Left ventricle myocardium superior (tissue), 1 donor: ENCODE measurements at regions not wholly inside any gene's neighbourhood (a gene's known extent, or its start where the extent isn't known, plus 50 kb on each side); places are given as distances from the start of the nearest gene placed in this dataset.

Source experiments
- ATAC-seq: fragments of 200-7000 bp; cut with Tn5 transposase; one replicate; pipeline ENCODE4 v1.9.1; 2020; ENCODE audit warnings: mild to moderate bottlenecking, moderate library complexity
- DNase-seq: peaks from one replicate; pipeline ENCODE4 v3.0.0-alpha.2; 2020
- intact Hi-C: fragments of 100-400 bp; cut with micrococcal nuclease; formaldehyde crosslinking; loops from one replicate; pipeline ENCODE4 v1.11.0; 2022
- donor health status: DM: no; HTN: yes; CAD: no; lungs with severe emphysema.

DNA sequence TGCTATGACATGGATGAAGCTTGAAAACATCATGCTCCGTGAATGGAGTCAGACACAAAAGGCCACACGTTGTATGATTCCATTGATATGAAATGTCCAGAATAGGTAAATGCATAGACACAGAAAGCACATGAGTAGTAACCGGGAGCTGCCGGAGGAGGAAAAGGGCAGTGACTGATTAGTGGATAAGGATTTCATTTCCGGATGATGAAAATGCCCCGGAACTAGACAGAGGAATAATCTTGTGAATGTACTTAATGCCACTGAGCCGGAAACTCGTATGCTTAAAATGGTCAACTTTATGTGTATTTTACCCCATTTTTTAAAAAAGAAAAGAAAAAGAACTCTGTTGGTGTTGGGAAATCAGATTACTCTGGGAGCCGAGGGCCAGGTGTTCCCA, 112.7 kb upstream of the FAM9B start:
- ATAC-seq (no peak), DNase-seq (no peak)
- intact Hi-C loops = no loop called here

DNA sequence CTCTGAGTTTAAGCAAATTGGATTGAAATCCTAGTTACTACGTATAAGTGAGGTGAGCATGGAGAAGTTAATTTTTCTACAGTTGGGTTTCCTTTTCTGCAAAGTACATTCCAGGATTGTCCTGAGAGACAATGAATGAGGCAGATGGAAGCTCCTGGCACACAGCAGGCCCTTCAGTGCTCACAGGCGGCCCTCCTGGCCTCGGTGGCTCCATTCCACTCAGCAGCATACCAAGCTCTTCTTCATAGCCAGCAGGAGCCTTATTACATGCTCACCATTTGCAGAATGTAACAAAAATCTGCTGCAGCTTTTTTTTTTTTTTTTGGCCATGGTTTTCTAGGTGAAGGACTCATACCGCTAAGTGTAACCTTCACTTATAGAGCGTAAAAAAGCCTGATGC, 113.2 kb upstream of the FAM9B start:
- intact Hi-C loops = no loop called here
- DNase-seq = no peak
- ATAC-seq = no peak

DNA sequence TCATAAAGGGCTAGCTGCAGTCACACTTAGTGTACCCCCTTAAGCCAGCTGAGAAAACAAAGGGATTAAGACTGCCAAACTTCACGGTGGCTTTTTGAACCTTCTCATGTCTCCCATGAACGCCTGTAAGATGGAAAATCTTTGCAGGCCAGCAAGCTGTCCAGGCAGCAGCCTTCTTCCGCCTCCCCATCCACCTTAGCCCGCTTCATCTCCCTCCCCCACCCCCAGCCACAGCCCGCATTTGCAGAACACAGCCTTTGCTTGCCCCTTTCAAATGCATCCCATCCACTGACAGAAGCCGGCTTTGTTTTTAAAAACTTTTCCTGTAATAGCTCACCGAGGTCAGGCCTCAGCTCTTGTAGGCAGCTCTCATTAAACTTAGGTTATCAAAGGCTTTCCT, 113.8 kb upstream of the FAM9B start:
- DNase-seq = no peak
- intact Hi-C loops = no loop called here
- ATAC-seq = no peak

DNA sequence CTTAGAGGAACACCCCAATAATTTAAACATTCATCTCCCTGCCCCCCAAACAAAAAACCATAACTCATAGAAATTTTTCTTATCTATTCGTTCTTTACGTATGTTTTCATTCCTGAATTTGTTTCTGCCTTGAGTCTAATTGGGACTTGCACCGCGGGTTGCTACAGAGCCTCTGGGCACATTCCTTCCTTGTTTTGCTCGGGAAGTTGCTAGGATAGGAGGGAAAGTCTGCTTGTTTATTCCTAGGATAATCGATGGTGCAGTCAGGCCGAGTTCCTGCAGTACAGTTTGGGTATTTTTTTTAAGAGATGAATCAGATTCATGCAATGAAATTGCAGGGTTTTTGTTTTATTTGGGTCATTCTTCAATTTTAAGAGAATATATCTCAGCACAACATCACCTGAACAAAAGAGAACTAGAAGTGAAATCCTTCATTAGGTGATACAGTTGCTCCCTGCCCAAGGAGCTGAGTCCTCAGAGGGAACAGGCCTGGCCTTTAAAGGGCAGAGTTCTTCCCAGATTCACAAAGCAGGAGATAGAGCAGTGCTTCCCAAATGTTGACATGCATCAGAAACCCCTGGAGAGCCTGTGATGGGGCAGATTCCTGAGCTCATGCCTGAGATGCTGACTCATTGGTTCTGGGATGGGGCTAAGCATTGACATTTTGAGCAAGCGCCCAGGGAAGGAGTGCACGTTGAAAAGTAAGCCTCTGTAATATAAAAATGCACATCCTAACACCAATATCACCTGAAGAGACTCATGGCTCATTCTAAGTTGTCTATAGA, 114.9 kb upstream of the FAM9B start:
- no peak for DNase-seq
- ATAC-seq = no peak
- intact Hi-C loops = no loop called here

DNA sequence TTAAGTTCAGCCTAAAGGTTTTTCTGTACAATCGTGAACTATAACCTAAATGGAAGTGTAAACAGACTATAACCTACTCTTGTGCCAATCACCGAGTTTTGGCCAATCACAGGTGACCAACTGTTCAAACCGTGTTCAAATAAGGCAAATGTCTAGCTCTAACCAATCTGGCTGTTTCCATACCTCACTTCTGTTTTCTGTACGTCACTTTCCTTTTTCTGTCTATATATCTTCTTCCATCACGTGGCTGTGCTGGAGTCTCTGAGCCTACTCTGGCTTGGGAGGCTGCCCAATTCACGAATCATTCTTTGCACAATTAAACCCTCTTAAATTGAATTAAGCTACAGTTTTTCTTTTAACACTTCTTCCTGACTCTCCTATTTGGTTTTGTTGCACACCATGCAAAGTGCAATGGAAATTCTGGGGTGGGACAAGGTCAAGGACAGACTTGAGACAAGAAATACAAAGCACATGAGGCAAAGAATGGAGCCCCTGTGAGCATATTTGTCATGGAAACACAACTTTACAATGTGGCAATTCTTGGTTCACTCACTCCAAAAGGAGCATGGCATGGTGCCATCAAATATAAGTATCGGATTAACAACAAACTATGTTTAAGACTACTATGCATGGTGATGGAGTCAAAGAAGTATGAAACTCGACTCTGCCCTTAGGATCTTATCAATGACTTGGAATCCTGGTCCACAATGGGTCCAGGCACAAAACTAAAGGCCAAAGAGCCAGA, 115.7 kb upstream of the FAM9B start:
- ATAC-seq = no peak
- intact Hi-C loops = no loop called here
- DNase-seq = no peak

DNA sequence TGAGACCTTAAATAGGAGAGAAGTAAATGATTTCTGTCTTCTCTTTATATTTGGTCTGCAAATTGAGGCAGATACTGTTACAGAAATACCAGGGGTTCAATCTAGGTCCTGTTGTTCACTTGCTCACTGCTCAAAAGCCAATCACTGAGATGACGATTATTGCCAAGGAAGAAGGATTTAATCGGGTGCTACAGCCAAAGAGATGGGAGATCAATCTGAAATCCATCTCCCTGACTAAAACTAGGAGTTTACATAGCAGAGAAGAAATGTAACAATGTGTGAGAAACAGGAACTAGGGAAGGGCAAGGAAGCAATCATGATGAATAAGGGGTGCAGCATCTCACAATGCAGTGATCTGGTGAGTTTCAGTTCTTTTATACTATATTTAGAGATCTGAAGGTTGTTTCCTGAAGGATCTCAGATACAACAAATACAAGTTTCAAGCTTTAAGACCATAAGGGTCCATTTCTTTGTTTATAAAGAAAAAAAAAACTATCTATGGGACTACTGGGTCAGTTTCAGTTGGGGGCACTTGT, 117.9 kb upstream of the FAM9B start:
- intact Hi-C loops = no loop called here
- ATAC-seq (no peak), DNase-seq (no peak)

DNA sequence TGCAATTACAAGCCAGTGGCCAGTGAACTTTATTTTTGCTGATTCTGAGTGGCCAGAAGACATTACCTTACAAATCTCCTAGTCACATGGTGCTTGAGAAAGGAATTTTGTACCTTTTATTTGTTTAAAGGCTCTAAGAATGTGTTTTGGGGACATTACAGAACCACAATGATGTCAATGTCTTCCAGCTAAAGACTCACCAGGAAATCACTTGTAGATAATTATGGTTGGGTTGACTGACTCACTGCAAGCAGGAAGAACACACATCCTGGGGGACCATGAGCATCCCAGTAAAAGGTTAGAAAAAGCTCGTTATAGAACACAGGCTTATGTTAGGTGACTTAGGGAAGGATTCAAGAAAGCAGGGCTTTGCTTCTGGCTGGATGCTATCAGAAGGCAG, 119.4 kb upstream of the FAM9B start:
- intact Hi-C loops = no loop called here
- DNase-seq (no peak), ATAC-seq (no peak)

DNA sequence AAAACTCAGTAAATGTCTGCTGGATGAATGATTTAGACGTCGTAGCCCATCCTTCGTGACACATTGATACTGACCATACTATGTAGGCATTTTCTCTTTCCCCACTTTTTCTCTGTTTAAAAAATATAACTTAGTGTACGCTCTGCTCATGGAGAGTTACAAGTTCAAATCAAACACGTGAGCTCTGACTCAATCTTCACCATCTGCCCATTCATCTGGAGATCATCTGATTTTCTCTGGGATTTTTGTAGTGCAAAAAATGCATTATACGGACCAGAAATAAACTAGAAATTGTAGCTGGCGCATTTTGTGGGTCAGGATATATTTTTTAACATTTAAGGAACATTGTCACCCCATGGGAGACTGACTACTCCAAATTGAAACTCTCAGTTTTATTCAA, 124.7 kb upstream of the FAM9B start:
- no peak for ATAC-seq

DNA sequence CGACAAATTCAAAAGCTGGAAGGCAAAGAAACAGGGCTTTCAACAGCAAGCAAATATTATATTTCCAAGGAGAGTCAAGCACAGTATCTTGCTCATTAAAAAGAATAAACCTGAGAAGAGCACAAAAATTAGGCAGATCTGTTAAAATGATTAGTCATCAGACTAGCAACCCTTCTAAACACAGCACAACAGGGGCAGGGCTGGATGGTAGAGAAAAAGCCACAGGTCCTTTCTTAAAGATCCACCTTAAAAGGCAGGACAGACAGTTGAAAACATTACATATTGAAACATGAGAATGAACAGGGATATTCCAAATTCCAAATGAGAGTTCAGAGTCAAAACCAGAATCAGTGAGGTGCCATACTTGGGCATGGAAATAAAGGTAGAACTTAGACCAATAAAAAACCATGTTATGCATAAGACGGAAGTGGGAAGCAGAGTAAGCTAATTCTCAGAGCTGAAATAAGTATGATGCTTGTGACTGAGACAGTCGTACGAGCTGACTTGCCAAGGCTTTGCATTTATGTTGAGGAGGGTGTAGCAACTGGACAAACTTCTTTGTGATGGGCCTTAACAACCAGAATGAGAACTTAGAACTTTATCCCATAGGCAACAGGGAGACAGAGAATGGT, 126.9 kb upstream of the FAM9B start:
- no peak for DNase-seq
- ATAC-seq = no peak
- intact Hi-C loops = no loop called here

More for the DNA sequence above, 124.7 kb upstream of the FAM9B start:
- DNase-seq = no peak
- intact Hi-C loops = no loop called here

DNA sequence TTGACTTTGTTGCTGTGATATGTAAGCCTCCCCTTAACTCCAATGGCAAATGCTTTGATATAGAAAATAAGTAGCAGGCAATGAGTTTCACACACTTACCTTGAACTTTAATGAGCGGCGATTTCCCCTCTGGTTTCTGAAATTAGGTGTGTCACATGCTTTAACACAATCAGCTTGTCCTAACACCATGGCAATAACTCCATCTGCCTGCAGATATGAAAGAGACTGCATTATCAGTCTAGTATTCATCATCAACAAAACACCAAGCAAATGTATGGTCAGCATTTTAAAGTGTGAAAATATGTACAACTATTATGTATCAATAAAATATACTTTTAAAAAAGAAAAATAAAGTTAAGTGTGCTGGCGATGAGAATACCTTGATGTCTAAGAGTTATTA, 128.8 kb upstream of the FAM9B start:
- ATAC-seq = no peak
- DNase-seq = no peak
- intact Hi-C loops = no loop called here

DNA sequence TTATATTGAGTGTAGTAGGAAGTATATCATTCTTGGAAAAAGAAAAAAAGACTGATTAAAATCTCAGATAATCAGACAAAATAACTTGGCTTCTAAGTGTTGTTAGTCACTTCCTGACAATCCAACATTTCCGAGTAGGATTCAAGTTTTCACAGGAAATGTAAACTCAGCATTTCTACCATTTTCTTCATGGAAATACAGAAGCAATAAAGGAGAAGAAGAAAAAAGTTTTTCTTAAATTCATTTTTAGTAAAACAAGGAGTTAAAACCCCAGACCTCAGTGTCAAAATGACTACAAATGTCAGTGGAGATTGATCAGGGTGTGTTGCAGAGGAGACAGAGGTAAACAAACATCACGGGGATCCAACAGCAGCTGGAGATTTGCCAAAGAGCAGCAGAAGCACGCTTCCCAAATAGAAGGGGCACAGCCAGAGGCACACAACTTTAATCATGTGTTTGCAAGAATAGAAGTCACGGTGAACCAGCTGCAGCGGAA, 129.3 kb upstream of the FAM9B start:
- intact Hi-C loops = no loop called here
- ATAC-seq (no peak), DNase-seq (no peak)

DNA sequence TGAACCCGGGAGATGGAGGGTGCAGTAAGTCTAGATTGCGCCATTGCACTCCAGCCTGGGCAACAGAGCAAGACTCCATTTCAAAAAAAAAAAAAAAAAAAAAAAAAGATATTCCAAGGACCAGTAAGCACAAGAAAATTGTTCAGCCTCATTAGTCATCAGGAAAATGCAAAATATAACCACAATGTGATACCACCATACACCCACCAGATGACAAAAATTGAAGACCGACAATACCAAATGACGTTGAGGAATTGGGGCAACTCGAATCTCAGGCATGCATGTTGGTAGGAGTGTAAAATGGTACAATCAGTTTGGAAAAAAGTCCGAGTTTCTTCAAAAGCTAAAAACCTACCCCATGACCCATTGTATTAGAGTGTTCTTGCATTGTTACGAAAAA, 130.2 kb upstream of the FAM9B start:
- intact Hi-C loops = no loop called here
- no peak for DNase-seq

DNA sequence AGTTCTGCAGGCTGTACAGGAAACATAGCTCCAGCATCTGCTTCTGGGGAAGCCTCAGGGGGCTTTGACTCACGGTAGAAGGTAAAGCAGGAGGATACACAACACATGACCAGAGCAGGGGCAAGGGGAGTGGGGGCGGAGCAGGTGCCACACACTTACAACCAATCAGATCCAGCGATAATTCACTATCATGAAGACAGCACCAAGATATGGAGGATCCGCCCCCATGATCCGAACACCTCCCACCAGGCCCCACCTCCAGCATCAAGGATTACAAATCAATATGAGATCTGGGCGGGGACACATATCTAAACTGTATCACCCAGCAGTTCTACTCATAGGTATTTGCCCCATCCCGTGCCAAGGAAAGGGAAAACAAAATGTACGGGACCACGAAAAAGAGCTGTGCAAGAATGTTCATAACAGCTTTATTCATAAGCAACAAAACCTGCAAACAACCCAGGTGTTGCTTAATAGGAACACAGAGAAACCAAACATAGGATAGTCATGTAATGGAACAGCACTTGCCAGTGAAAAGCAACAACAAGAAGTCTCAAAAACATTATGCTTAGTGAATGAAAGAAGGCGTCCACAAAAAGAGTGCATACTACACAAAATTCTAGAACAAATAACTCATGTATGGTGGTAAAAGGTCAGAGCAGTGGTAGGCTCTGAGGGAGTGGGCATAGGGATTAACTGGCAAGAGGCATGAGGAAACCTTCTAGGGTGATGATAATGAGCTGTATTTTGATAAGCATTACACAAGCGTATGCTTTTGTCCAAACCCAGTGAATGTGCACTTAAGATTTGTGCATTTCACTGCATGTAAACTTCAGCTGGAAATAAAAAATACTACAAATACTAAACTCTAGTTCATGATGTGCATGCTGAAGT, 130.9 kb upstream of the FAM9B start:
- ATAC-seq (no peak), DNase-seq (no peak)
- intact Hi-C loops = no loop called here

More for the DNA sequence above, 130.2 kb upstream of the FAM9B start:
- ATAC-seq = no peak

DNA sequence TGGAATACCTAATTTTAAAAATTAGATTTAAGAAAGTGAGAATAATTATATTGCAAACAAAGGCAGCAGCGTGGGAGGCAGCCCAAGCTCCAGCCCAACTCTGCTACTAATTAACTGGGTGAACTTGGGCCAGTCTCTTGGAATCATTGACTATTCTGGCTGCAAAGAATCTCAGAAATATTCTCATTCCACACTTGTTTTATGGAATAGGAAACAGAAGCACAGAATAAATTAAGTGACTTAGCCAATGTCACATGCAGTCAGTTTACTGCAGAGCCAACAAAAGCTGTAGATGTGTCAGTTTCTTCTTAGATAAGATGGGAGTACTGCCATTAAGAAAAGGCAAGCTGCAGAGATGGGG, 132.6 kb upstream of the FAM9B start:
- no peak for DNase-seq
- intact Hi-C loops = no loop called here
- no peak for ATAC-seq

DNA sequence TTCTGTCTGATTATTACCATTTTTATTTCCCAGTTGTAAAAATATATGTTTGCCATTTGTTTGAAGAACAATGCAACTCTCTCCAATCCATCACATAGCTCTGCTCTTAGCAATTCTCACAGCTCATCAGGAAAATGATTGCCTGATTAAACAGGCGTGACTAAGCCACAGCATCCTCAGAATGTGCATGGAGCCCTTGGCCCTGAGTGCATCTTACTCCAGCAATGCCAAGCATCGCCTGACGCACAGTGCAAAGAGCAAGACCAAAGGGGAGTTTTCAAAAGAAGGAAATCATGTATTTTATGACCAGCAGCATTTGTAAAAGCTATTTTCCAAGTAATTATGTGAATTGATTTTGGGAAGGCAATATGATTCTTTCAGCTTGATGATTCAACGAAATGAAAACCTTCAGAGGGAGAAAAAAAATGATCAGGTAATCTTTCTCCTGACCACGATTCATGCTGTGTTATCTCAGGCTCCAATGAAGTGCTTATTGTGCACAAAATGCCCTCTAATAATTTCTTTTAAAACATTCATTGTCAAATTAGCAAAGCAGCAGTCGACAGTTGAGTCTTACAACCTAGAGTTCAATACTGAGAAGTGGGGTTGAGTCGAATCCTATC, 138.0 kb upstream of the FAM9B start:
- intact Hi-C loops = no loop called here
- no peak for DNase-seq
- ATAC-seq = no peak

DNA sequence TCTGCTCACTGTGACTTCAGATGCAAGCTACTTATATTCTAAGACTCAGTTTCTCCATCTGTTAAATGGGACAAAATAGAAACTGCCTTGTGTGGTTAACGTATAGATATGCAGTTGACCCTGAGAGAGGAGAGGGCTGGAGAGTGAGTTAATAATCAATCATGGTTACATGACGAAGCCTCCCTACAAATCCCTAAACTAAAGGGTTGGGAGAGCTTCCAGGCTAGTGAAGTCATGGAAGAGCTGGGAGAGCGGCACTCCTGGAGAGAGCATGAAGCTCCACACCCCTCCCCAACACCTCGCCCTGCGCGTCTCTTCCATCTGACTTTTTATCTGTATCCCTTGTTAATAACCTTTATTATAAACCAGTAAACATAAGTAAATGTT, 138.5 kb upstream of the FAM9B start:
- DNase-seq = no peak
- no peak for ATAC-seq
- intact Hi-C loops = no loop called here

DNA sequence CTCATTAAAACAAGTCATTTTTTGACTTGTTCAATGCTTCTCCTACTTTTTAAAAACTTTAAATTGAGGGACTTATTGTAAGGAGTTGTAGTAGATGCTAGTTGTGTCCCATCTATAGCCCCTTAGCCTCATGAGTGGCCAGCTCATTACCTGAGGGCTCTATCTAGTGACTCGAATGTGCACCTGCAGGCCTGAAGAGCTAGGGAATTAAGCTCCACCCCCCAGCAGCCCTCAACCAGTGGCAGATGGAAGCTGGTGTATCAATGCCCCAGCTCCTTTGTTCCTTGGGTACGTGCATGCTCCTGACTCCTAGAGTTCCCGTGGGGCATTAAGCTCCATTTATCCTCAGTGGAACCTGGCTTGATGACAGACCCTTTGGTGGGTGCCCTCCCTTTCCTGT, 146.7 kb upstream of the FAM9B start:
- ATAC-seq (no peak), DNase-seq (no peak)
- intact Hi-C loops = no loop called here

DNA sequence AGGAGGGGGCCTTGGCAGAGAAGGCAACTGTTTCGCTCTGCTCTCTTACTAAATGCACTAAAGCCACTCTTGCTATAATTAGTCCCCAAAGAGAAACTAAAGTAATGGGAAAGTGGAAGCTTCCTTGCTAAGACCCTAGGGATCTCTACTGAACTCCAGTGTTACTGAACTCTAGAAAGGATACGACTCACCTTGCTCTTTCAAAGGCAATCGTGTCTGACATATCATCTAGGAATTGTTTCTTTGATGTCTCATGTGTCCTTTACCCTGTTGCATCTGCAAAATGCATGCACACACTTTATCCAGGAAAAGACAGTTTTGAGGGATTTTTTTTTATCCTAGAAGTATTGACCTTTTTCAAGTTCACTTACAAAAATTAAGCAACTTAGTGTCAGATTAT, 148.1 kb upstream of the FAM9B start:
- DNase-seq = no peak
- no peak for ATAC-seq
- intact Hi-C loops = no loop called here

DNA sequence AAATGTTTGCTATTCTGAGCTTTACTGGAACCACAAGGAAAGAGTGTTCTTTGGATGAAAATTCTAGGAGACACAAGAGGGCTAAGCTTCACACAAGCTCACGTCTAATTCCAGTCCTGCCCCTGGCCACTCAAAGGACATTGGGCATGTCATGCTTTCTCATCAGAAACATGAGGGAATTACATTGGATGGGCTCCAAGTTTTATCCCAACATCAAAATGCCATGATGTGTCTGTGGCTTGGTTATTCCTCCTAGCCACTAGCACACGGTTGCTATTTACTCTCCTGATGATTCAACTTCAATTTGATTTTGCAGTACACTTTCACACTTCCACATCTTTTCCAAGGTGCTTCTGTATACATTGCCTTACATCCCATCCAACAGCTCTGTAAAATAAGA, 149.6 kb upstream of the FAM9B start:
- no peak for DNase-seq
- no peak for ATAC-seq
- intact Hi-C loops = no loop called here
